ENCODE measurements at regions not wholly inside any gene's neighbourhood (a gene's known extent, or its start where the extent isn't known, plus 50 kb on each side); places are given as distances from the start of the nearest gene placed in this dataset.
A peak's percentile ranks its signal among the peaks of the same experiment; 100 is the strongest.

DNA sequence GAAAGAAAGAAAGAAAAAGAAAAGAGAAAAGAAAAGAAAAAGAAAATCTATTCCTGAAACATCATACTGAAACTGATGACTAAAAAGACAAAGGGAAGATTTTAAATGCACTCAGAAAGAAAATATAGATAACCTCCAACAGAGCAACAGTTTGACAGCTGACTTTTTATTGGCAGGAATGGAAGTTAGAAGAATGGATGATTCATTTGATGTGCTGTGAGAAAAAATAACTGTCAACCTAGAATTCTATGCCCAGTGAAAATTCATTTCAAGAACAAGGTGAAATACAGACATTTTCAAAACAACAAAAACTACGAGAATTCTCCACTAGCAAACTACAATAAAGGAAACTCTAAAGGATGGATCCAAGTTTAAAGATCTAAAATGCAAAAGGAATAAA lies 50.5 kb upstream of the HSPA12A start:
- DNase-seq (ENCODE audit: low read depth), result no peak

DNA sequence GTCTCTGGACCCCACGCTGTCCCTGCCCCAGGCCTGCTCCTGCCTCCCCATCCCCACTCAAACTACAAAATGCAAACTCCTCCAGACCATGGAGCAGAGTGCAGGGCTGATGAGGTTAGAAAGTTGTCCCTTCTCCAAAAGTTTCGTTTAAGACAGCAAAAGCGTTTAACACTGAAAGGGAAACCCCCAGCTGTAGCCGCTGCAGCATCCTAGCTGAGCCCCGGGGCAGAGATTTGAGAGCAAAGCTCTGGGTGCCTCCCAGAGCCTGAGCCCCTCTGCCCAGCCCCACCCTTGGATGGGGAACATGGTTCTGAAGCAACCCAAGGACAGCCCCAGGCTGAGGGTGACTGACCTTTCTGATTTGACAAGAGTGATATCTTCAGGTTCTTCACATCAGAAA lies 52.8 kb upstream of the ENO4 start:
- DNase-seq (ENCODE audit: low read depth), result no peak

DNA sequence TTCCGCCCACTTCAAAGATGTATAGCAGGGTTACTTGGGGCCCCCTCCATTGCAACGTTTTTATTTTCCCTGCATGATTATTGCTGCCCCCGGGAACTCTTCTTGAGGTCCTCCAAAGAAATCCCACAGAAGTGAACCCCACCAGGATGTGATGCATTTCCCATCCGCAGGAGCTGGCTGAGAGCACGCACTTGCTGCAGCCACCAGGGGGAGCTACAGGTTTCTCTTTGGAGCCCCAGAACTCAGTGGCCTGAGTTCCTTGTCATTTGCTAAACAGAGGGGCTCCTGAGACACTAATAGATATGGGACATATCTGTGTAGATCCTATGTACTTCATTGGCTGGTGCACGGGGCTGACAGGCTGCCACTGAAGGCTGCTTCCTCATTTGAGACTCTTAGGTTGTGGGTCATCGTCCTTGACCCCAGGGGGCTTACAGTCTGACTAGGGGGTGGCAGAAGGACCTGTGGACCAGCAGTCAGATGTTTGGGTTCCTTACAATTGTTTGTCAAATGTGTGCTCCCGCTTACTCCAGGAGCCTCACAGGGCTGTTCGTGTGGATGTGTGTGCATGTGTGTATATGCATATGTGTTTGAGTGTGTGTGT lies 52.3 kb upstream of the ENO4 start:
- peak; percentile 56 for DNase-seq (ENCODE audit: low read depth)

DNA sequence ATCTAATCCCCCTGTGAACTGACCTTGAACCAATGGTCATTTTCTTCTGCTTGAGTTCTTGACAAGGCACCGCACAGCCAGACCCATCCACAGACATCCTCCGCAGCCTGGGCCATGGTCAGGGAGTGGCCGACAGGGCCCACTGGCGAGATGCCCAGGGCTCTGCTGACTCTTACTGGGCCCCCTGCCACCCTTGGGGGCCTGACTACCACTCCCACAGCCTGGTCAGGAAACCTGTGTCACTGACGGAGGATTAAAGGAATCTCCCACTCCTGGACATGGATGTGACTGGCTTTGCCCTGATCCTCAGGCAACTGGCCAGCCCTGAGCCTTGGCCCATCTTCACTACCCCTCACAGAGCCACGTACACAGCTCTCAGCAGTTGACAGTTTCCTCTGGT lies 50.4 kb upstream of the ENO4 start:
- no peak for DNase-seq (ENCODE audit: low read depth)

Measured in stimulated activated CD8-positive, alpha-beta memory T cell treated with anti-CD3 and anti-CD28 coated beads, Interleukin-4, amount 100 ng/mL, for 24 hours (primary cell).